SJSA1 (cell line): ENCODE measurements at regions not wholly inside any gene's neighbourhood (a gene's known extent, or its start where the extent isn't known, plus 50 kb on each side); places are given as distances from the start of the nearest gene placed in this dataset.

Experiments used
- DNase-seq, 2 experiments: peaks; one replicate each; pipeline ENCODE4 v3.0.0-alpha.2; 2015 to 2020; ENCODE audit warnings: low spot score in 2 of 2, low read depth in 1 of 2
- H3K27ac ChIP-seq: fragments of 250-450 bp; sonication (Bioruptor Pico); 2 replicates; pipeline ENCODE4 v1.5.1; 2020; ENCODE audit warnings: mild to moderate bottlenecking, moderate library complexity
- H3K27me3 ChIP-seq: fragments of 250-450 bp; sonication (Bioruptor Pico); replicated peaks from 2 replicates; pipeline ENCODE4 v1.5.1; 2020; ENCODE audit warnings: mild to moderate bottlenecking, moderate library complexity
- H3K36me3 ChIP-seq: fragments of 250-450 bp; sonication (Bioruptor Pico); 2 replicates; pipeline ENCODE4 v1.5.1; 2020; ENCODE audit warnings: mild to moderate bottlenecking
- H3K4me1 ChIP-seq: fragments of 250-450 bp; sonication (Bioruptor Pico); replicated peaks from 2 replicates; pipeline ENCODE4 v1.6.1; 2021; ENCODE audit warnings: mild to moderate bottlenecking
- H3K4me3 ChIP-seq: fragments of 250-450 bp; sonication (Bioruptor Pico); 2 replicates; pipeline ENCODE4 v1.5.1; 2020; ENCODE audit warnings: mild to moderate bottlenecking
- H3K9me3 ChIP-seq: fragments of 250-450 bp; sonication (Bioruptor Pico); replicated peaks from 2 replicates; pipeline ENCODE4 v1.5.1; 2020; ENCODE audit warnings: mild to moderate bottlenecking

DNA sequence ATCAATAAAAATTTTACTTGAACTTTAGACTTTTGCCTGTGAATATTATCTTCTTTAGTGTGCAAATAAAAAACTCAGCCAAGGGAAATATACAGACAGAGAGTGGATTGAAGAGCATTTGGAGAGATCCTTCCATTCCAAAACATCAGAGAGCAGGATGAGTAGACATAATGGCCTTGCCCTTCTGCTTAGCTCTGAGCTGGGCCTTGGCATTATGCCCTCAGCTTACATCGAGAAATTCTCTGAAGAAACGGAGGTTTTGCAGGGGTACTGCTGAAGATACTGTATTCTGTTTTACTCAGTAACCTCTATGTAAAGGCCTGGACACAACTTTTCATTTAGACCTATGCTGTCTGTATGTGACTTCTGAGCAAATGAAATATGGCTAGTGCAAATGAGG, 317.4 kb downstream of the STIM2 start:
- Histone ChIP-seq H3K4me3 (no peak overlapping the region), H3K36me3 (no peaks in the 10 kb centered on the region), H3K27me3 (no peaks in the 10 kb centered on the region), H3K27ac (no peak overlapping the region), H3K9me3 (no peaks in the 10 kb centered on the region), H3K4me1 (no peaks in the 10 kb centered on the region)
- no peak for DNase-seq

DNA sequence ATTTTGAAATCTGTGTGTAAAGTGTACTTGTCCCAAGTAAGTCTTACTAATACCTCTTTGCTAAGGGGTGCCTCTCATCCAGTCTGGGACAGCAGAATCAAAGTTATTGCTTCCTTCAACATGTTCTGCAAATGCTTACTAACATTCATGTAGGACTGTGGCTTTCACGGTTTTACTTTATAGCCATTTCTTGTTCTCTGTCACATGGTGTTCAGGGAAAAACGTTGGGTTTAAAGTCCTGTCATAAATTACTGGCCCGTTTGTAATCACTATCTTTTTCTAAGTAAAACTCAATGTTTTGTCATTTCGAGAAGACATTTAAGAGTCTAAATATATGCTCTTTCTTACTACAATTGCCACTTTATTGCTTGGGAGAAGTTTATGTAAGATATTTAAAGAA, 321.1 kb downstream of the STIM2 start:
- no peak for DNase-seq
- no peak overlapping the region for H3K4me3 ChIP-seq

DNA sequence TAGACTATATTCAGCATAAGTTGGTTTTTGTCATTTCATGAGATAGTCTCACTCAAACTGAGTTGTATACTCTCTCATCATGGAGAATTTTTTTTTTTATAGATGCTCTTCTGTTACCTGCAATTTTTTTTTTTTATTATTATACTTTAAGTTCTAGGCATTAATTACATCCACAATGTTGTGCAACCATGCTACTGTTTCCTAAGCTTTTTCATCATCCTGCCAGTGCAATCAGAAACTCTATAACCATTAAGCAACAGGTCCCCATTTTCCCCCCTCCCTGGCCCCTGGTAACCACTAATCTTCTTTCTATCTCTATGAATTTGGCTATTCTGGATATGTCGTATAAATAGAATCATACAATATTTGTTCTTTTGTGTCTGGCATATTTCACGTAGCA, 321.6 kb downstream of the STIM2 start:
- DNase-seq = no peak
- no peak overlapping the region for H3K4me3 ChIP-seq
- no peaks in the 10 kb centered on the region for H3K4me1 ChIP-seq
- no peaks in the 10 kb centered on the region for H3K27me3 ChIP-seq
- no peak overlapping the region for H3K27ac ChIP-seq
- no peaks in the 10 kb centered on the region for H3K36me3 ChIP-seq
- no peaks in the 10 kb centered on the region for H3K9me3 ChIP-seq

More for the DNA sequence above, 321.1 kb downstream of the STIM2 start:
- no peak overlapping the region for H3K27ac ChIP-seq
- H3K27me3 ChIP-seq = no peaks in the 10 kb centered on the region
- no peaks in the 10 kb centered on the region for H3K36me3 ChIP-seq
- H3K4me1 ChIP-seq = no peaks in the 10 kb centered on the region
- no peaks in the 10 kb centered on the region for H3K9me3 ChIP-seq

DNA sequence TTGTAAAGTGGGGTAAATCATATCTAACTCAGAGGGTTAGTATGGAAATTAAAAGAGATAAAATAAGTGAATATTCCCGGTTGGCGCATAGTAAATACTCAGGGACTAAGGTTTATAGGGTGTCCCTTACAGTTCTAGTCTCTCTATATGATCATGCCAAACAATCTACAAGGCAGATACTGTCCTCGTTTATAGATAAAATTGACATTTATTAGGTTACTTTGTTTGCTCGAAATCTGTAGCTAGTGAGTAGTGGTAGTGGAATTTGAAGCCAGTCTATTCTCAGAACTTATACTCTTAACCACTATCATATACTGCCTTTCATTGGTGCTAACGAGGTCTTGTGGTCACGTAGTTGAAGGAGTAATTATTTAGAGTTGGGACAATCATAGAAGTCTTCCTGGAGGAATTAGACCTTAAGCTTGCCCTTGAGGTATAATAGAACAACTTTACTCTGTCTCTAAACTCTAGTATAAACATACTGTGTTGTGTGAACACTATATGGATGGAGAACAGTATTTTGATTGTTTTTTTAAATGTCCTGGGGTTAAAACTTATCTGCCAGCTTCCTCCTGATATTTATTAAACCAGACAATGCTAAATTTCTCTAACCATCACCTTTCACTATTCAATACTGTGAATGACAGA, 324.0 kb downstream of the STIM2 start:
- no peak overlapping the region for H3K4me3 ChIP-seq
- DNase-seq = no peak
- no peak overlapping the region for H3K27ac ChIP-seq
- no peaks in the 10 kb centered on the region for H3K9me3 ChIP-seq
- H3K27me3 ChIP-seq = no peaks in the 10 kb centered on the region
- no peaks in the 10 kb centered on the region for H3K36me3 ChIP-seq
- no peaks in the 10 kb centered on the region for H3K4me1 ChIP-seq

DNA sequence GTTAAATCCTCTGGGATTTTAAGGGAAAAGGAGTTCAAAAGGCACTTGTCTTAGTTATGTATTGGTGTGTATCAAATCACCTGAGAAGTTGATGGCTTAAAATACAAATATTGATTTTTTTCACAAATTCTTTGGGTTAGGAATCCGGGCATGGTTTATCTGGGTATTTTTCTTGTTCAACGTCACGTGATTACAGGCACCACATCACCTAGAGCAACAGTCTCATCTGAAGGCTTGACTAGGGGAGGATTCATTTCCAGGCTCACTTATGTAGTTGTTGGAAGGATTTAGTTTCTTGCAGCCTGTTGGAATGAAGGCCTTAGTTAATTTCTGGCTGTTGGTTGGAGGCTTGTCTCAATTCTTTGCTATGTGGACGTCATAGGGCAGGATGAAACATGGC, 326.1 kb downstream of the STIM2 start:
- Histone ChIP-seq H3K27me3 (no peaks in the 10 kb centered on the region), H3K4me3 (no peak overlapping the region), H3K9me3 (no peaks in the 10 kb centered on the region), H3K27ac (no peak overlapping the region), H3K36me3 (no peaks in the 10 kb centered on the region), H3K4me1 (no peaks in the 10 kb centered on the region)
- DNase-seq = no peak

DNA sequence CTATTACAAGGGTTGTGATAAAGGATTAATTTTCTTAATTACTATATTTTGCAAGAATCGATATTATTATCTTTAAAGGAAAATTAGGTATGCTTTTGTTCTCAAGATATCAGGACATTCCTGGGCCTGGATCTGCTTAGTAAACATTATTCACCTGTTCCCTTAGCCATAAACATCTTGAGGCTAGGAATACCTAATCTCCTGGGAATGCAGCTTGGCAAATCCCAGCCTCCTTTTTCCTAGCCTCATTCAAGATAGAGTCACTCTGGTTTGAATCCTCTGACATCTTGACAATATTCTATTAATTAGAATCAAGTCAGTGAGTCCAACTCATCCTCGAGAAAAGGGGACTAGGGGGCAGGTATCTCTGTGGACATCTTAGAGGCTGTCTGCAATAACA, 327.1 kb downstream of the STIM2 start:
- H3K27ac ChIP-seq = no peak overlapping the region
- no peaks in the 10 kb centered on the region for H3K9me3 ChIP-seq

DNA sequence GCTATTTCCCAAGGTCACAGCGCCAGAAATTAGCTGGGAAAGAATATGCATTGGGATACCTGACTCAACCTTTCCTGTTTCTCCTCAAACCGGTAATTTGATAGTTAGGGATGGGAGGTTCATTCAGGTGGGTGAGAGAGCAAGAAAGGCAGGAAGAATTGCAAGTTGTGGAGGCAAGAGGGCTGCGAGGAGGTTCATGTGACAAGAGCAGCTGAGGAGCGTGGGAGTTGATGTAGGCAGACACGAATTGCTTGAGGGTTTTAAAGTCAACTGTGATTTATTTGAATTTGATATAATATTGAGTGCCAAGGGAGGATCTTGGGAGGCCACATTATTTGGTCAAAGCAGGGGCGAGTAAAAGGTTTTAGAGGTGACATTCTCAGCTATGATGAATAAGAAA, 329.0 kb downstream of the STIM2 start:
- H3K4me1 ChIP-seq = no peaks in the 10 kb centered on the region
- H3K4me3 ChIP-seq = no peak overlapping the region
- H3K36me3 ChIP-seq = no peaks in the 10 kb centered on the region
- H3K27ac ChIP-seq = no peak overlapping the region
- DNase-seq = no peak
- no peaks in the 10 kb centered on the region for H3K27me3 ChIP-seq
- H3K9me3 ChIP-seq = no peaks in the 10 kb centered on the region

More for the DNA sequence above, 327.1 kb downstream of the STIM2 start:
- no peak for DNase-seq
- Histone ChIP-seq H3K4me1 (no peaks in the 10 kb centered on the region), H3K27me3 (no peaks in the 10 kb centered on the region), H3K4me3 (no peak overlapping the region), H3K36me3 (no peaks in the 10 kb centered on the region)

DNA sequence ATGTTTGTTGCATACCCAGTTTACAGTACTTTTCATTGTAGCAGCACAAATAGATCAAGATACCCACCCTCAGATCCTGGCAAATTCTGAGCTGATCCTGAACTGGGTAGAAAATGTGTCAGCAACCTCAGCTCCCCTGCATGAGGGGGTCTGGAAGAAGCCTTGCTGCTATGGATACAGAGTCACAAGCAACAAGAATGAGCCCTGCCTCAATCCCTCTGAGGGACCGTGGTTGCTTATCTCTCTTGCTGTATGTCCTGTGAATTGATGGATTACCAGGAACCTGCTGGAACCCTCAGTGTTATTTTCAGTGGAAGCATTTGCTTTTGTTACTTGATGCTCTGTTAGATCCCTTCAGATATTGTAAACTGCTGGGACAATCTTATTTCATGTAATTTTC, 331.0 kb downstream of the STIM2 start:
- no peaks in the 10 kb centered on the region for H3K27me3 ChIP-seq
- H3K27ac ChIP-seq = no peak overlapping the region
- no peak overlapping the region for H3K4me3 ChIP-seq
- no peaks in the 10 kb centered on the region for H3K36me3 ChIP-seq
- no peak for DNase-seq
- no peaks in the 10 kb centered on the region for H3K4me1 ChIP-seq
- no peaks in the 10 kb centered on the region for H3K9me3 ChIP-seq

DNA sequence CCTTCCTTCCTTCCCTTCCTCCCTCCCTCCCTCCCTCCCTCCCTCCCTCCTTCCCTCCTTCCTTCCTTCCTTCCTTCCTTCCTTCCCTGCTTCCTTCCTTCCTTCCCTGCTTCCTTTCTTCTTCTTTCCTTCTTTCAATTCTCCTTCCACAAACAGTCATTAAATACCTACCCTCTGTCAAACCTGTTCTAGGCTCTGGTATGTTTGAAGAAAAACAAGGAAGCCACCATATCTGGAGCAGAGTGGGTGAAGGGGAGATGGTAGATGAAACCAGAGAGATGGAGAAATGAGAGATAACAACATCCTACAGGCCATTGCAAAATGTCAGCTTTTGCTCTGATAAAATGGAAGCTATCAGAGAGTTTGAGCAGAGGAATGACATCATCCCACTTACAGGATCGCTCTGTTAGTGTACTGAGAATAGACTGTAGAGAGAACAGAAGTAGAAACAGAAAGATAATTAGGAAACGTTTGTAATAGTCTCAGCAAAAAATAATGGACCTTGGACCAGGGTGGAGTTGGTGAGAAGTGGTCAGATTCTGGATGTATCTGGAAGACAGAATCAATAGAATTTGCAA, 334.0 kb downstream of the STIM2 start:
- no peak for DNase-seq
- Histone ChIP-seq H3K4me3 (no peak overlapping the region), H3K4me1 (no peaks in the 10 kb centered on the region), H3K27ac (no peak overlapping the region), H3K27me3 (no peaks in the 10 kb centered on the region), H3K9me3 (no peaks in the 10 kb centered on the region), H3K36me3 (no peaks in the 10 kb centered on the region)

DNA sequence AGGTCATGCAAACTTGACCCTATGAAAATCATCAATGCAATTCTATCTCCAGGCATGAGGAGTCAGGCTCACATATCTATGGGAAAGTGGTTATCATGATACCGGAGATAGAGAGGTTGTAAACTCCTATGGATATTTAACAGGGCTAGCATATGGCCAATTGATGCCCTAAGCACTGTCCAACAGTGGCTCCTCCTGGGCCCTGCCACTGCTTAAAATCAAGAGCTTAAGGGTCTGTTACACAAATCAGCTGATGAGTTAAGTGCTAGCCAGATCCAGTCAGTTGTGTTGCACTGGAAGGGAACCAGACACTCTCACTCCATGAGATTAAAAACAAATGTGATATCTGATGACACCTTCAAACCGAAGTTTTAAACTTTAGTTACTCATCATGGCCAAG, 337.6 kb downstream of the STIM2 start:
- no peak for DNase-seq
- Histone ChIP-seq H3K36me3 (no peaks in the 10 kb centered on the region), H3K4me3 (no peak overlapping the region), H3K27ac (no peak overlapping the region), H3K4me1 (no peaks in the 10 kb centered on the region), H3K27me3 (no peaks in the 10 kb centered on the region), H3K9me3 (no peaks in the 10 kb centered on the region)

DNA sequence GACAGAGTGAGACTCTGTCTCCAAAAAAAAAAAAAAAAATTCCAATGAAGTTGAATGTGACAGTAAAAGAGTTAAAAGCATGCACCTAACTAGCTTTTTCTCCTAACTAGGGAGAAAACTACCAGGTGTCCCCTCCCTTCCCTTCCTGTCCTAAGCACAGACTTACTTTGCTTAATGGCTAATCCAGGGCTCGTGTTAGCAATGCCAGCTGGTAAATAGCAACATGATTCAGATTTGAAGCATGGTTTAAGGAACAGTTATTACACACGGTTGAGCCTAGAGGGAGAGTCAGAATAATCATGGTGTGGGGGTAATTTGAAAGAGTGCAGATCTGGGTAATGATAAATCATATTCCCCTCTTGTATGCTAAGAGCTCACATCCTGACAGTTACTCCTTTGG, 338.3 kb downstream of the STIM2 start:
- Histone ChIP-seq H3K27me3 (no peaks in the 10 kb centered on the region), H3K9me3 (no peaks in the 10 kb centered on the region), H3K4me1 (no peaks in the 10 kb centered on the region), H3K27ac (no peak overlapping the region), H3K4me3 (no peak overlapping the region), H3K36me3 (no peaks in the 10 kb centered on the region)
- no peak for DNase-seq

DNA sequence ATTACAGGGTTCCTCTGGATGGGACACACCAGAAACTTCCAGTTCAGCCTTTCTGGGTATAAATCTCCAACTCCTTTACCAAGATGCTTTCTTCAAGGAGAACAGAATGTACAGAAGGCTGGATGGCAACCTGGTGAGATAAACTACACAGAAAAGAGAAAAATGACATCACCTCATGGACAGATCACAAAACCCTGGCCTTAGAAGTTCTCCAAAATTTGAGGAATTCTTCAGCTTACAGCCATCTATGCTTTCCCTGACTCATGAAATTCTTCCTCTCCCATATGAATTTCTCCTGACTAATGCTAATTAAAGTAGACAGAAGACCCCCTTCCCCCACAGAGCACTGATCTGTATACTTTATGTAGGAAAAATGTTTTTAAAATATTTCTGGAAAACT, 345.4 kb downstream of the STIM2 start:
- no peak for DNase-seq

DNA sequence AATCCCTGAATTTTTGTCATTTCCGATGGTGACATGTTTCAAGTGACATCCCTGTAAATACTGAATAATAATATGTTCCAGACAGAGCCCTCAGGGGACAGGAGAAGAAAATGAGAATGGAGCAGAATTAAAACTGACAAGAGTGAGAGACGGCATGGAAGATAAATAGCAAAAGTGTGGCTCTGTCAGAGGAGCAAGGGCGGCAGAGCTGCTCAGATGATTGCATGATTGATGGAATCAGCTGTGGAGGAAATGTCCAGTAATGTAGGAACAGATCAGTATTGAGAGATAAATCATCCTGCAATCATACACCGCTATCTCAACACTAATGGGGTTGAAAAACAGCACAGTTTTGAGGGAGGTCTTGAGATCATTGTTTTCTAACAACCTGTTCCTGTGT, 350.3 kb downstream of the STIM2 start:
- no peak for DNase-seq
- no peaks in the 10 kb centered on the region for H3K27me3 ChIP-seq

More for the DNA sequence above, 345.4 kb downstream of the STIM2 start:
- H3K36me3 ChIP-seq = no peaks in the 10 kb centered on the region
- H3K4me3 ChIP-seq = no peak overlapping the region
- H3K27ac ChIP-seq = no peak overlapping the region
- no peaks in the 10 kb centered on the region for H3K9me3 ChIP-seq
- H3K27me3 ChIP-seq = no peaks in the 10 kb centered on the region
- no peaks in the 10 kb centered on the region for H3K4me1 ChIP-seq

DNA sequence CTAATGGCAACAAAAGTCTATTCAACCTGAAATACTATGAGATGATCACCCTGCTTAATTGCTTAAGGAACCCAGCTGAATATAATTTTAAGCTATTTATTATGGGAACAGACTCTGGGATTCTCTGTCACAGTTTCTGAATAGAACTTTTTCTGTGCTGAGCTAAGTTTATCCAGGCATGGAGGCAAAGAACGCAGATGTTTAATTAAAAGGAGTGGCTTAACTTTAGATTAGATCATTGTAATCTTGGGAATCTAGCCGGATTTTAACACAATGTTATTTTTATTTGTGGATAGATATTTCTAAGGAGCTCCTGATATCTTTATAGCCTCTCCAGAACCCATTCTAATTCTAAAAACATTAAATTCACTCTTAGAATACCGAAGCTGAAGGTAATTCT, 353.4 kb downstream of the STIM2 start:
- H3K27ac ChIP-seq = no peak overlapping the region
- H3K4me3 ChIP-seq = no peak overlapping the region
- no peaks in the 10 kb centered on the region for H3K9me3 ChIP-seq
- DNase-seq = no peak
- H3K27me3 ChIP-seq = no peaks in the 10 kb centered on the region
- H3K4me1 ChIP-seq = no peaks in the 10 kb centered on the region
- H3K36me3 ChIP-seq = no peaks in the 10 kb centered on the region

More for the DNA sequence above, 350.3 kb downstream of the STIM2 start:
- H3K36me3 ChIP-seq = no peaks in the 10 kb centered on the region
- no peaks in the 10 kb centered on the region for H3K4me1 ChIP-seq
- no peak overlapping the region for H3K27ac ChIP-seq
- no peak overlapping the region for H3K4me3 ChIP-seq
- no peaks in the 10 kb centered on the region for H3K9me3 ChIP-seq
